ENCODE measurements at regions not wholly inside any gene's neighbourhood (a gene's known extent, or its start where the extent isn't known, plus 50 kb on each side); places are given as distances from the start of the nearest gene placed in this dataset.
"Not testable (repeated sequence)": the region's sequence is repeated elsewhere in the genome, so short reads cannot be mapped to it uniquely, and the experiment has no call there.

GRCh38 chr2:189982780-189983394 is 79.6 kb downstream of the MSTN start:
- H3K4me1 ChIP-seq (ENCODE audit: control insufficient read depth in 1 of 2, insufficient read depth in 2 of 2, low read length in 2 of 2) = no peaks in the 10 kb centered on the region
- Mint-ChIP-seq H3K27ac (no peak overlapping the region), H3K27me3 (ENCODE audit: low read depth in 3 of 3) (no peaks in the 10 kb centered on the region), H3K4me3 (no peak overlapping the region), H3K4me1 (no peaks in the 10 kb centered on the region), H3K36me3 (no peaks in the 10 kb centered on the region), H3K9me3 (peaks cover 9 to 65% (median 44%) of the 10 kb centered on the region in 7 donors)
- intact Hi-C loops (cut with micrococcal nuclease) = no loop called here
- no peak overlapping the region for H3K4me3 ChIP-seq (replicated peaks in 1 of 3; ENCODE audit: low read depth in 2 of 3, low read length in 3 of 3)
- no peaks in the 10 kb centered on the region for H3K27me3 ChIP-seq (ENCODE audit: control insufficient read depth in 2 of 2, insufficient read depth in 2 of 2, low read length in 2 of 2)
- no peak overlapping the region for H2AFZ ChIP-seq (ENCODE audit: insufficient read depth, low read depth, low read length, poor library complexity, severe bottlenecking)
- H3K4me2 ChIP-seq (replicated peaks; ENCODE audit: extremely low read depth, low read length, poor library complexity, severe bottlenecking) = no peak overlapping the region
- no peaks in the 10 kb centered on the region for H3K36me3 ChIP-seq (replicated peaks in 1 of 2; ENCODE audit: control insufficient read depth in 1 of 2, insufficient read depth in 2 of 2, low read length in 2 of 2)
- H3K9me3 ChIP-seq (replicated peaks in 1 of 2; ENCODE audit: control insufficient read depth in 1 of 2, insufficient read depth in 1 of 2, low read length in 2 of 2) = peaks cover 24 to 30% of the 10 kb centered on the region in 2 donors
- H3K27ac ChIP-seq (ENCODE audit: low read depth in 1 of 2, low read length in 2 of 2) = no peak overlapping the region
- no peaks in the 10 kb centered on the region for H3K79me2 ChIP-seq (ENCODE audit: insufficient read depth, low read length)
- H4K20me1 ChIP-seq (ENCODE audit: insufficient read depth, low read length) = no peaks in the 10 kb centered on the region
- H3K9ac ChIP-seq (ENCODE audit: insufficient read depth, low read length, poor library complexity, severe bottlenecking) = no peak overlapping the region
- DNase-seq = no peak
- 97% methylated on average over 4 of the region's 5 CpGs for WGBS (ENCODE audit: insufficient coverage)
- TF ChIP-seq CTCF (IDR thresholded peaks at IDR 0.05) = peak; percentile 19

- Histone ChIP-seq H3K4me3 (replicated peaks in 1 of 3; ENCODE audit: low read depth in 2 of 3, low read length in 3 of 3) (no peak overlapping the region), H3K36me3 (replicated peaks in 1 of 2; ENCODE audit: control insufficient read depth in 1 of 2, insufficient read depth in 2 of 2, low read length in 2 of 2) (no peaks in the 10 kb centered on the region), H3K9ac (ENCODE audit: insufficient read depth, low read length, poor library complexity, severe bottlenecking) (no peak overlapping the region), H3K27ac (ENCODE audit: low read depth in 1 of 2, low read length in 2 of 2) (no peak overlapping the region), H3K79me2 (ENCODE audit: insufficient read depth, low read length) (no peaks in the 10 kb centered on the region), H3K4me2 (replicated peaks; ENCODE audit: extremely low read depth, low read length, poor library complexity, severe bottlenecking) (no peak overlapping the region), H3K27me3 (ENCODE audit: control insufficient read depth in 2 of 2, insufficient read depth in 2 of 2, low read length in 2 of 2) (no peaks in the 10 kb centered on the region), H3K4me1 (ENCODE audit: control insufficient read depth in 1 of 2, insufficient read depth in 2 of 2, low read length in 2 of 2) (no peaks in the 10 kb centered on the region), H4K20me1 (ENCODE audit: insufficient read depth, low read length) (no peaks in the 10 kb centered on the region), H2AFZ (ENCODE audit: insufficient read depth, low read depth, low read length, poor library complexity, severe bottlenecking) (no peak overlapping the region), H3K9me3 (replicated peaks in 1 of 2; ENCODE audit: control insufficient read depth in 1 of 2, insufficient read depth in 1 of 2, low read length in 2 of 2) (peaks cover 24 to 28% of the 10 kb centered on the region in 2 donors)
- Mint-ChIP-seq H3K36me3 (no peaks in the 10 kb centered on the region), H3K4me1 (no peaks in the 10 kb centered on the region), H3K9me3 (peaks cover 9 to 59% (median 43%) of the 10 kb centered on the region in 7 donors), H3K27me3 (ENCODE audit: low read depth in 3 of 3) (no peaks in the 10 kb centered on the region), H3K27ac (no peak overlapping the region), H3K4me3 (no peak overlapping the region)
- DNase-seq = no peak
- TF ChIP-seq CTCF (IDR thresholded peaks at IDR 0.05) = no peak
- intact Hi-C loops (cut with micrococcal nuclease) = no loop called here
Measured at GRCh38 chr2:189982087-189982486, 80.4 kb downstream of the MSTN start.

- H3K4me1 ChIP-seq (ENCODE audit: control insufficient read depth in 1 of 2, insufficient read depth in 2 of 2, low read length in 2 of 2); intact Hi-C loops (cut with micrococcal nuclease); H3K36me3 Mint-ChIP-seq; H3K4me3 ChIP-seq (replicated peaks in 1 of 3; ENCODE audit: low read depth in 2 of 3, low read length in 3 of 3); H3K36me3 ChIP-seq (replicated peaks in 1 of 2; ENCODE audit: control insufficient read depth in 1 of 2, insufficient read depth in 2 of 2, low read length in 2 of 2); H3K9ac ChIP-seq (ENCODE audit: insufficient read depth, low read length, poor library complexity, severe bottlenecking); H4K20me1 ChIP-seq (ENCODE audit: insufficient read depth, low read length); H2AFZ ChIP-seq (ENCODE audit: insufficient read depth, low read depth, low read length, poor library complexity, severe bottlenecking); DNase-seq; H3K4me3 Mint-ChIP-seq; H3K27ac ChIP-seq (ENCODE audit: low read depth in 1 of 2, low read length in 2 of 2); H3K4me2 ChIP-seq (replicated peaks; ENCODE audit: extremely low read depth, low read length, poor library complexity, severe bottlenecking); H3K4me1 Mint-ChIP-seq; H3K27me3 ChIP-seq (ENCODE audit: control insufficient read depth in 2 of 2, insufficient read depth in 2 of 2, low read length in 2 of 2); H3K27me3 Mint-ChIP-seq (ENCODE audit: low read depth in 3 of 3); H3K27ac Mint-ChIP-seq; H3K79me2 ChIP-seq (ENCODE audit: insufficient read depth, low read length): not testable (repeated sequence)
- peaks cover 8 to 28% (median 17%) of the 10 kb centered on the region in 7 donors for H3K9me3 Mint-ChIP-seq
- WGBS (ENCODE audit: insufficient coverage) = 98% methylated on average over 11 of the region's 11 CpGs
- peaks cover 7 to 13% of the 10 kb centered on the region in 2 donors for H3K9me3 ChIP-seq (replicated peaks in 1 of 2; ENCODE audit: control insufficient read depth in 1 of 2, insufficient read depth in 1 of 2, low read length in 2 of 2)
Measured at GRCh38 chr2:189976488-189976887, 86.0 kb downstream of the MSTN start.

Measured in CD14-positive monocyte (primary cell).